ENCODE measurements at regions not wholly inside any gene's neighbourhood (a gene's known extent, or its start where the extent isn't known, plus 50 kb on each side); places are given as distances from the start of the nearest gene placed in this dataset.

DNA sequence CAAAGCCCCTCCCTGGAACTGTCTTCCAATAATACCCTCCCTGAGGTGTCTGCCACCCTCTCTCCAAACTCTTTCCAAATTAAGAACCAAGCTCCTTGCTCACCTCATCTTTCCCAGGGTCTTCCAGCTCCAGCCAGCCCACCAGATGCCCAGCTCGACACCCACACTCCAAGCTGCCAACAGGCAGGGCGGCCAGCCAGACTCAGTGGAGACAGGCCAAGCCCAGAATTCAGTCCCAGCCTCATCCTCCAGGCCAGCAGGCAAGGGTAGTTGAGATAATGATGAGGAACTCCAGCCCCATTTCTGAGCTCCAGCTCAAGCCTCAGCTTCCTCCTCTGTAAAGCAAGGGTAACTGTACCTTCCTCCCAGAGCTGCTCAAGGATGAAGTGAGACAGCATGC, 132.9 kb downstream of the CHST1 start:
- no peak for DNase-seq (ENCODE audit: low spot score)

DNA sequence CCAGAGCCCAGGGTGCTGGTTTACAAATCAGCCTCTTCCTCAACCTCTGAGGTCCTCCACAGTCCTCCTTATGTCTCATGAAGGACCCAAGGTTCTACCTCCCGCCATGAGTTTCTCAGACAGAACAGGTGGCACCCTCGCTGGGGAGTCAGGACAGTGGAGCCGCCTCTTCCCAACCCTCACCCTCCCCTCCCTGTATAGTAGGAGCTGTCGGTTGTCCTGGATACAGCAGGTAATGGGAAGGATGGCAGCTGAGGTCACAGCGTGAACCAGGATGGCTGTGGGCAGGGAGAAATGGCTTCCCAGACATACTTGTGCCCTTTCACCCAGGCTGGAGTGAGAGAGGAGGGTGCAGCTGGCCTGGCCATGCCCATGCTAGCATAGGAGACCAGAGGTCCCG, 134.6 kb downstream of the CHST1 start:
- no peak for DNase-seq (ENCODE audit: low spot score)
- TF ChIP-seq, protein P1, sequence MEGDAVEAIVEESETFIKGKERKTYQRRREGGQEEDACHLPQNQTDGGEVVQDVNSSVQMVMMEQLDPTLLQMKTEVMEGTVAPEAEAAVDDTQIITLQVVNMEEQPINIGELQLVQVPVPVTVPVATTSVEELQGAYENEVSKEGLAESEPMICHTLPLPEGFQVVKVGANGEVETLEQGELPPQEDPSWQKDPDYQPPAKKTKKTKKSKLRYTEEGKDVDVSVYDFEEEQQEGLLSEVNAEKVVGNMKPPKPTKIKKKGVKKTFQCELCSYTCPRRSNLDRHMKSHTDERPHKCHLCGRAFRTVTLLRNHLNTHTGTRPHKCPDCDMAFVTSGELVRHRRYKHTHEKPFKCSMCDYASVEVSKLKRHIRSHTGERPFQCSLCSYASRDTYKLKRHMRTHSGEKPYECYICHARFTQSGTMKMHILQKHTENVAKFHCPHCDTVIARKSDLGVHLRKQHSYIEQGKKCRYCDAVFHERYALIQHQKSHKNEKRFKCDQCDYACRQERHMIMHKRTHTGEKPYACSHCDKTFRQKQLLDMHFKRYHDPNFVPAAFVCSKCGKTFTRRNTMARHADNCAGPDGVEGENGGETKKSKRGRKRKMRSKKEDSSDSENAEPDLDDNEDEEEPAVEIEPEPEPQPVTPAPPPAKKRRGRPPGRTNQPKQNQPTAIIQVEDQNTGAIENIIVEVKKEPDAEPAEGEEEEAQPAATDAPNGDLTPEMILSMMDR (IDR thresholded peaks at IDR 0.05; ENCODE audit: extremely low read depth, missing control alignments) = no peak

More for the DNA sequence above, 132.9 kb downstream of the CHST1 start:
- TF ChIP-seq, protein P1 (IDR thresholded peaks at IDR 0.05; ENCODE audit: extremely low read depth, missing control alignments) = no peak

DNA sequence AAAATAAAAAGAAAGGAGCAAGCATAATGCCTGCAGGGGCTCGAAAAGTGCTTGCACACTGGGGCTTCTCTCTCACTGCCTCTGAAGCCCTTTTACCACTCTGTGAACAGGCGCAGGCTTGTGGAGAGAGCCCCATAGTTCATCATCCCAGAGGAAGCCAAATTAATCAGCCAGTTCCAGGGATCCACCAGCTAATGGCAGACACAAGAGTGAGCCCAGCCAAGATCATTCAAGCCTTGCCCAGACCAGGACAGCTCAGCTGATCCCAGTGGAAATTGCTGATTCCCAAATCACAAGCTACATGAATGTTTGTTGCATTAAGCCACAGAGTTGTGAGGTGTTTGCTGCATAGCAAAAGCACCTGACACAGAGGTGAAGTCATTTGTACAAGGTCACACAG, 135.3 kb downstream of the CHST1 start:
- no peak for DNase-seq (ENCODE audit: low spot score)

DNA sequence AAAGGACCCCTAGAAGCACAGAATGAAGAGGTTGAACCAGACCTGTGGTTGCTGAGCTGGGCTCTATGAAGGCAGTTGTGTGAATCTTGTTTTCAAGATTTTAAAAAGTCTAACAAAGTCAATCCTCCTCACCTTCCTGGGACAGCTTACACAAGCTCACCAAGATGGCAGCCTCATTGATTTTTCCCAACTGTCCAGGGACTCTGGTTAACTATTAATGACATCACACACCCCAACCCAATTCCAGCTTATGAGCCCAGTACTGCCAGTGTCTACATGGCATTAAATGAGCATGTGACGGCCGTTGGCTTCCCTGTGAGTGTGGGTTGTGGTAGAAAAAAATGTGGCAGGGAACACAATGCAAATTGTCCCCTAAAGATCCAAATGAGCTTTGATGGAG, 137.0 kb downstream of the CHST1 start:
- no peak for DNase-seq (ENCODE audit: low spot score)
- TF ChIP-seq, protein P1 (IDR thresholded peaks at IDR 0.05; ENCODE audit: extremely low read depth, missing control alignments) = no peak

More for the DNA sequence above, 135.3 kb downstream of the CHST1 start:
- TF ChIP-seq, protein P1 (IDR thresholded peaks at IDR 0.05; ENCODE audit: extremely low read depth, missing control alignments) = no peak

DNA sequence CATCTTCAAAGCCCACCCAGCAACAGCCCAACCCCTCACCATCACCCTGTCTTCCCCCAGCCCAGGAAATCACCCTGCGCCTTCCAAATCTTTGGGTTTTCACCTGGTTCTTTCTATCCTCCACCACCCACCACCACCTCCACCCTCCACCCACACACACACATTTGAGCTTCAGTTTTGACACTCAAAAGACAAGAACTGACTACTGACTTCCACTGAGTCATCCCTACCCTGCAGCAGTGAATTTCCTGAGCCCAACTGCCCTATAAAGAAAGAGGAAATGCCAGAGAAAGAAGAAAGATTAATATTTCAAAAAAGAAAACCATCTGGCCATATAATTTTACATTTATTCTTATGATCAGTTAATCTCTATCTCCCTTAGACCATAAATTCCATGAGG, 137.5 kb downstream of the CHST1 start:
- DNase-seq (ENCODE audit: low spot score) = no peak
- TF ChIP-seq, protein P1 (IDR thresholded peaks at IDR 0.05; ENCODE audit: extremely low read depth, missing control alignments) = no peak

DNA sequence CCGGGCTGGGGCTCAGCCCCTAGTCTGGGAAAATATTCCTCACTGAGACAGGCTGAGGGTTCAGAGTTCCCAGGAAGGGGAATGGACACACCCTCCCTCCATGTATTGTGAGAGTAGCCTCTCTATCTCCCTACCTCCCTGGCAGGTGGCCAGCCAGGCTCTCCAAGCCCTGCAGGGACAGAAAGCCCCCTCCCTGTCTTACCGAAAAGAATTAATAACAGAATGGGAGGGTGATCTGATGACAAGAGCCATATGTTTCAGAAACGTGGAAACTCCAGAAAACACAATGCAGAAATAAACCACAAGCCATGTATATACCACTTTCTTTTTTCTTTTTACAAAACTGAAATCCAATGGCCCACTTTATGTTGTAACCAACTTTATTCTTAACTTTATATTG, 140.0 kb downstream of the CHST1 start:
- DNase-seq (ENCODE audit: low spot score) = no peak
- TF ChIP-seq, protein P1 (IDR thresholded peaks at IDR 0.05; ENCODE audit: extremely low read depth, missing control alignments) = no peak

DNA sequence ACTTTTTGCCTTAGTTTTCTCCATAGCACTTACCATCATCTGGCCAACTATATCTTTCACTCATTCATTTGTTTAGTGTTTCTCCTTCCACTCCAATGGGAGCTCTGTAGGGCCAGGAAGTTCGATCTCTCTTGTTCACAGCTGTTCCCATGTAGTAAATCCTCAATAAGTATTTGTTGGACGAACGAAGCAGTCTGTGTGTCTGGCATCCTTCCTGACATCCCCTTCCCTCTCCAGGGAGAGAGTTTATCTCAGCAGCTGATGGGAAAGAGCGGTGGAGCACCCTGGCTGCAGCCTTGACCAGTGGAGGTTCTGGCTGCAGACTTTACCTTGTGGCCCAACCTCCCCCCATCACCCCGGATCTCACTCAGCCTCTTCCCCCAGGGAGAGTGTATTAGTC, 141.7 kb downstream of the CHST1 start:
- TF ChIP-seq, protein P1 (IDR thresholded peaks at IDR 0.05; ENCODE audit: extremely low read depth, missing control alignments) = no peak
- no peak for DNase-seq (ENCODE audit: low spot score)

Data from GM20000 (cell line).